ENCODE measurements at regions not wholly inside any gene's neighbourhood (a gene's known extent, or its start where the extent isn't known, plus 50 kb on each side); places are given as distances from the start of the nearest gene placed in this dataset.

- TF ChIP-seq CTCF (IDR thresholded peaks at IDR 0.05; ENCODE audit: borderline replicate concordance, extremely low read depth, low read length, poor library complexity, severe bottlenecking), result no peak
- TF ChIP-seq EZH2 (IDR thresholded peaks at IDR 0.05; ENCODE audit: borderline replicate concordance, low read depth, low read length, severe bottlenecking), result no peak
Observed at GRCh38 chr2:59993726-59994125, 559.7 kb downstream of the BCL11A start.
